Tongue (tissue), 1 donor: ENCODE measurements at regions not wholly inside any gene's neighbourhood (a gene's known extent, or its start where the extent isn't known, plus 50 kb on each side); places are given as distances from the start of the nearest gene placed in this dataset.
"Not testable (repeated sequence)": the region's sequence is repeated elsewhere in the genome, so short reads cannot be mapped to it uniquely, and the experiment has no call there.

Source experiments
- DNase-seq: peaks from one replicate; pipeline ENCODE4 v3.0.0-alpha.2; 2015

GRCh38 chr3:181264486-181264885 is 274.9 kb upstream of the DNAJC19 start:
- DNase-seq: no peak

- DNase-seq: peak; percentile 4
Observed at GRCh38 chr3:181253796-181254195, 264.3 kb upstream of the DNAJC19 start.

- DNase-seq: no peak
Observed at GRCh38 chr3:181252631-181253030, 263.1 kb upstream of the DNAJC19 start.

- no peak for DNase-seq
Observed at GRCh38 chr3:181250714-181251113, 261.2 kb upstream of the DNAJC19 start.

GRCh38 chr3:181239441-181239840 is 249.9 kb upstream of the DNAJC19 start:
- no peak for DNase-seq

GRCh38 chr3:181230258-181230657 is 240.7 kb upstream of the DNAJC19 start:
- DNase-seq: no peak

GRCh38 chr3:181213347-181213746 is 223.8 kb upstream of the DNAJC19 start:
- no peak for DNase-seq

GRCh38 chr3:181212271-181212670 is 222.7 kb upstream of the DNAJC19 start:
- no peak for DNase-seq

GRCh38 chr3:181210275-181210674 is 220.7 kb upstream of the DNAJC19 start:
- DNase-seq: peak; percentile 52

- DNase-seq: no peak
Observed at GRCh38 chr3:181189556-181189955, 200.0 kb upstream of the DNAJC19 start.

- no peak for DNase-seq
Observed at GRCh38 chr3:181183764-181184163, 194.2 kb upstream of the DNAJC19 start.

GRCh38 chr3:181183057-181183456 is 193.5 kb upstream of the DNAJC19 start:
- not testable (repeated sequence) for DNase-seq

GRCh38 chr3:181178991-181179390 is 189.5 kb upstream of the DNAJC19 start:
- no peak for DNase-seq

GRCh38 chr3:181176601-181177000 is 187.1 kb upstream of the DNAJC19 start:
- peak; percentile 79 for DNase-seq

GRCh38 chr3:181174676-181175233 is 185.2 kb upstream of the DNAJC19 start:
- no peak for DNase-seq

GRCh38 chr3:181174022-181174421 is 184.5 kb upstream of the DNAJC19 start:
- DNase-seq: no peak

- no peak for DNase-seq
Observed at GRCh38 chr3:181173227-181173626, 183.7 kb upstream of the DNAJC19 start.

- peak; percentile 4 for DNase-seq
Observed at GRCh38 chr3:181134873-181135272, 145.3 kb upstream of the DNAJC19 start.

GRCh38 chr3:181133832-181134231 is 144.3 kb upstream of the DNAJC19 start:
- no peak for DNase-seq

- DNase-seq: no peak
Observed at GRCh38 chr3:181105646-181106045, 116.1 kb upstream of the DNAJC19 start.

- DNase-seq: no peak
Observed at GRCh38 chr3:181103605-181104004, 114.1 kb upstream of the DNAJC19 start.

GRCh38 chr3:181086011-181086410 is 96.5 kb upstream of the DNAJC19 start:
- no peak for DNase-seq

- DNase-seq: no peak
Observed at GRCh38 chr3:181081930-181082329, 92.4 kb upstream of the DNAJC19 start.

- no peak for DNase-seq
Observed at GRCh38 chr3:181076558-181076957, 87.0 kb upstream of the DNAJC19 start.

GRCh38 chr3:181075098-181075497 is 85.6 kb upstream of the DNAJC19 start:
- DNase-seq: peak; percentile 6
